ENCODE measurements at regions not wholly inside any gene's neighbourhood (a gene's known extent, or its start where the extent isn't known, plus 50 kb on each side); places are given as distances from the start of the nearest gene placed in this dataset.

DNA sequence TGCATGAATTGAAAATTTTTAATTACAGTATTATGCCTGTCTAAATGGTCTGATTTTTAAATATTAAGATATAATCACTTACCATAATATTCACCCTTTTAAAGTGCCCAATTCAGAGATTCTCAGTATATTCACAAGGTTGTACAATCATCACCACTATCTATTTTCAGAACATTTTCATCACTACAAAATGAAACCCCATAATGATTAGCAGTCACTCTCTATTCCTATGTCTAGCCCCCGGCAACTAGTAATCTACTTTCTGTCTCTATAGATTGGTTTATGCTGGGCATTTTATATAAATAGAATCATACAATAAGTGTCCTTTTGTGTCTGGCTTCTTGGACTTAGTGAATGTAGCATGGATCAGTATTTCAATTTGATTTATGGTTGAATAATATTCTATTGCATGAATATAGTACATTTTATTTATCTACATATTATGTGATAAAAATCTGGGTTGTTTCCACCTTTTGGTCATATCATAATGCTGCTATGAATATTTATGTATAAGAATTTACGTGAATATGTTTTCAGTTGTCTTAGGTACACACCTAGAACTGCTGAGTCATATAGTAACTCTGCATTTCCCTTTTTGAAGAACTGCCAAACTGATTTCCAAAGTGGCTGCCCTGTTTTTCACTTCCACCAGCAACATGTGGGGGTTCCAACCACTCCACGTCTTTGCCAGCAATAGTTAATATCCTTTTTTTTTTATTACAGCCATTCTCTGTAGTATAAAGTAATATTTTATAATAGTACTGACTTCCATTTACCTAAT lies 485.7 kb upstream of the ZNF385D start:
- ChIA-PET CTCF (no interaction called here), POLR2A (ENCODE audit: low non-redundant PET) (no interaction called here)
- TF ChIP-seq CTCF (conservative IDR thresholded peaks at IDR 0.05; ENCODE audit: low read depth, low read length) (no peak), EZH2 (IDR thresholded peaks at IDR 0.05; ENCODE audit: borderline replicate concordance, low read depth, low read length, poor library complexity, severe bottlenecking) (no peak)
- peaks cover 20% of the 10 kb centered on the region for H3K9me3 ChIP-seq (ENCODE audit: low read depth, low read length, poor library complexity, severe bottlenecking)
- DNase-seq (ENCODE audit: low spot score), result no peak
- H3K27ac ChIP-seq (ENCODE audit: low read depth, low read length, poor library complexity, severe bottlenecking), result no peak overlapping the region
- no peaks in the 10 kb centered on the region for H3K4me1 ChIP-seq (ENCODE audit: insufficient read depth, low read length, poor library complexity, severe bottlenecking)
- BruUV-seq (replicated peaks), result no TSS peak
- no peaks in the 10 kb centered on the region for H3K27me3 ChIP-seq (replicated peaks; ENCODE audit: insufficient read depth, low read depth, low read length, poor library complexity)
- no peak overlapping the region for H3K4me3 ChIP-seq (ENCODE audit: low read depth, low read length, poor library complexity, severe bottlenecking)
- intact Hi-C loops (cut with micrococcal nuclease; ENCODE audit: unreplicated experiment), result no loop called here
- H3K36me3 ChIP-seq (ENCODE audit: insufficient read depth, low read length, poor library complexity, severe bottlenecking), result no peaks in the 10 kb centered on the region

DNA sequence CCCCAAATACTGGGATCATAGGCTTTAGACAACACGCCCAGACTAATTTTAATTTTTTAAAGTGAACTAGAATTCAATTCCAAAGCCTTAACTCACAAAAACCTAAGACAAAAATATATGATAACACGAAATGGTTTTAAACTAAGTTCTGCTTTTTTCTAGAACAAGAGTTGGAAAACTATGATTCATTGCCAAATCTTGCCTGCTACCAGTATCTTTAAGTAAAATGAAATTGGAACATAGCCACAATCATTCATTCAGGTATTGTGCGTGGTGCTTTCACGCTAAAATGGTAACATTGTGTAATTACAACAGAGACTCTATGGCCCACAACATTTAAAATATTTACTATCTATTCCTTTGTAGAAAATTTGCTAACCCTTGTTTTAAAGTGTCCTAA lies 488.0 kb upstream of the ZNF385D start:
- H3K9me3 ChIP-seq (ENCODE audit: low read depth, low read length, poor library complexity, severe bottlenecking), result peaks cover 15% of the 10 kb centered on the region
- intact Hi-C loops (cut with micrococcal nuclease; ENCODE audit: unreplicated experiment), result no loop called here
- ChIA-PET CTCF (no interaction called here), POLR2A (ENCODE audit: low non-redundant PET) (no interaction called here)
- DNase-seq (ENCODE audit: low spot score), result no peak
- no peaks in the 10 kb centered on the region for H3K27me3 ChIP-seq (replicated peaks; ENCODE audit: insufficient read depth, low read depth, low read length, poor library complexity)
- H3K4me3 ChIP-seq (ENCODE audit: low read depth, low read length, poor library complexity, severe bottlenecking), result no peak overlapping the region
- H3K36me3 ChIP-seq (ENCODE audit: insufficient read depth, low read length, poor library complexity, severe bottlenecking), result no peaks in the 10 kb centered on the region
- no peaks in the 10 kb centered on the region for H3K4me1 ChIP-seq (ENCODE audit: insufficient read depth, low read length, poor library complexity, severe bottlenecking)
- H3K27ac ChIP-seq (ENCODE audit: low read depth, low read length, poor library complexity, severe bottlenecking), result no peak overlapping the region
- TF ChIP-seq CTCF (conservative IDR thresholded peaks at IDR 0.05; ENCODE audit: low read depth, low read length), result no peak
- TF ChIP-seq EZH2 (IDR thresholded peaks at IDR 0.05; ENCODE audit: borderline replicate concordance, low read depth, low read length, poor library complexity, severe bottlenecking), result no peak
- BruUV-seq (replicated peaks), result no TSS peak

- POLR2A ChIA-PET (ENCODE audit: low non-redundant PET), result no interaction called here
- Histone ChIP-seq H3K4me1 (ENCODE audit: insufficient read depth, low read length, poor library complexity, severe bottlenecking) (no peaks in the 10 kb centered on the region), H3K27ac (ENCODE audit: low read depth, low read length, poor library complexity, severe bottlenecking) (no peak overlapping the region), H3K36me3 (ENCODE audit: insufficient read depth, low read length, poor library complexity, severe bottlenecking) (no peaks in the 10 kb centered on the region), H3K9me3 (ENCODE audit: low read depth, low read length, poor library complexity, severe bottlenecking) (peaks cover 7% of the 10 kb centered on the region), H3K4me3 (ENCODE audit: low read depth, low read length, poor library complexity, severe bottlenecking) (no peak overlapping the region), H3K27me3 (replicated peaks; ENCODE audit: insufficient read depth, low read depth, low read length, poor library complexity) (no peaks in the 10 kb centered on the region)
- CTCF ChIA-PET, result no interaction called here
- intact Hi-C loops (cut with micrococcal nuclease; ENCODE audit: unreplicated experiment), result no loop called here
- no peak for DNase-seq (ENCODE audit: low spot score)
- TF ChIP-seq CTCF (conservative IDR thresholded peaks at IDR 0.05; ENCODE audit: low read depth, low read length) (no peak), EZH2 (IDR thresholded peaks at IDR 0.05; ENCODE audit: borderline replicate concordance, low read depth, low read length, poor library complexity, severe bottlenecking) (no peak)
- BruUV-seq (replicated peaks), result no TSS peak
Observed at GRCh38 chr3:22241110-22241509, 490.1 kb upstream of the ZNF385D start.
